HEK293 (cell line): ENCODE measurements at regions not wholly inside any gene's neighbourhood (a gene's known extent, or its start where the extent isn't known, plus 50 kb on each side); places are given as distances from the start of the nearest gene placed in this dataset.

Experiments
- ATF2 ChIP-seq: fragments of 450-650 bp; formaldehyde crosslinking; IDR thresholded peaks from 2 replicates; pipeline ENCODE4 v1.5.1; 2016; ENCODE audit warnings: missing biosample characterization, missing genetic modification characterization, low read depth
- CTCF ChIP-seq: fragments of 450-650 bp; formaldehyde crosslinking; IDR thresholded peaks from 2 replicates; pipeline ENCODE4 v1.5.1; 2016; ENCODE audit warnings: missing biosample characterization, missing genetic modification characterization
- GLI4 ChIP-seq: fragments of 450-650 bp; formaldehyde crosslinking; IDR thresholded peaks from 2 replicates; pipeline ENCODE4 v1.5.1; 2016; ENCODE audit warnings: missing biosample characterization, missing genetic modification characterization
- KLF9 ChIP-seq: fragments of 450-650 bp; formaldehyde crosslinking; IDR thresholded peaks from 2 replicates; pipeline ENCODE4 v1.5.1; 2016; ENCODE audit warnings: missing biosample characterization, missing genetic modification characterization, low read depth
- ZBTB17 ChIP-seq: fragments of 450-650 bp; formaldehyde crosslinking; IDR thresholded peaks from 2 replicates; pipeline ENCODE4 v1.5.1; 2016; ENCODE audit warnings: missing biosample characterization, missing genetic modification characterization
- ZBTB21 ChIP-seq: fragments of 450-650 bp; formaldehyde crosslinking; IDR thresholded peaks from 2 replicates; pipeline ENCODE4 v1.5.1; 2017; ENCODE audit warnings: missing biosample characterization, missing genetic modification characterization
- ZIC2 ChIP-seq: fragments of 450-650 bp; formaldehyde crosslinking; IDR thresholded peaks from 2 replicates; pipeline ENCODE4 v1.5.1; 2016; ENCODE audit warnings: missing biosample characterization, missing genetic modification characterization
- ZNF133 ChIP-seq: fragments of 450-650 bp; formaldehyde crosslinking; IDR thresholded peaks from 2 replicates; pipeline ENCODE4 v1.5.1; 2016; ENCODE audit warnings: missing biosample characterization, missing genetic modification characterization
- ZNF184 ChIP-seq: fragments of 450-650 bp; IDR thresholded peaks from 2 replicates; pipeline ENCODE4 v1.5.1; 2018; ENCODE audit warnings: missing biosample characterization, mild to moderate bottlenecking, missing genetic modification characterization
- ZNF274 ChIP-seq, 2 experiments: fragments of 200-500 bp in 1 of 2; fragments of 450-650 bp in 1 of 2; sonication (Bioruptor generic) in 1 of 2; formaldehyde crosslinking in 1 of 2; IDR thresholded peaks; 2 replicates each; pipeline versions ENCODE4 v1.5.1 to v1.6.1; 2014 to 2016; ENCODE audit warnings: borderline replicate concordance in 1 of 2, inconsistent platforms in 1 of 2, low read length in 1 of 2, missing biosample characterization in 1 of 2, missing genetic modification characterization in 1 of 2
- ZNF48 ChIP-seq: fragments of 450-650 bp; formaldehyde crosslinking; IDR thresholded peaks from 2 replicates; pipeline ENCODE4 v1.5.1; 2016; ENCODE audit warnings: missing biosample characterization, missing genetic modification characterization
- ZNF488 ChIP-seq: fragments of 450-650 bp; formaldehyde crosslinking; IDR thresholded peaks from 2 replicates; pipeline ENCODE4 v1.5.1; 2016; ENCODE audit warnings: missing biosample characterization, missing genetic modification characterization
- ZSCAN30 ChIP-seq: fragments of 450-650 bp; IDR thresholded peaks from 2 replicates; pipeline ENCODE4 v1.5.1; 2018; ENCODE audit warnings: missing biosample characterization, mild to moderate bottlenecking, missing genetic modification characterization, moderate library complexity

GRCh38 chr12:14201291-14201690, 164.2 kb upstream of the ATF7IP start:
- TF ChIP-seq ZNF488 (tag by site-specific recombination) (no peak), ZNF184 (no peak), CTCF (tag by site-specific recombination) (no peak), ZNF133 (no peak), ZBTB21 (tag by site-specific recombination) (no peak), ZBTB17 (no peak), ZIC2 (tag by site-specific recombination) (no peak), ATF2 (tag by site-specific recombination) (no peak), ZNF274 (IDR thresholded peaks at IDR 0.05; ENCODE audit: low read length) (no peak), ZNF274 (tag by site-specific recombination; IDR thresholded peaks at IDR 0.05; ENCODE audit: borderline replicate concordance) (no peak), ZSCAN30 (no peak), GLI4 (tag by site-specific recombination) (no peak), KLF9 (tag by site-specific recombination) (no peak), ZNF48 (tag by site-specific recombination) (no peak)
